ENCODE measurements at regions not wholly inside any gene's neighbourhood (a gene's known extent, or its start where the extent isn't known, plus 50 kb on each side); places are given as distances from the start of the nearest gene placed in this dataset.

DNA sequence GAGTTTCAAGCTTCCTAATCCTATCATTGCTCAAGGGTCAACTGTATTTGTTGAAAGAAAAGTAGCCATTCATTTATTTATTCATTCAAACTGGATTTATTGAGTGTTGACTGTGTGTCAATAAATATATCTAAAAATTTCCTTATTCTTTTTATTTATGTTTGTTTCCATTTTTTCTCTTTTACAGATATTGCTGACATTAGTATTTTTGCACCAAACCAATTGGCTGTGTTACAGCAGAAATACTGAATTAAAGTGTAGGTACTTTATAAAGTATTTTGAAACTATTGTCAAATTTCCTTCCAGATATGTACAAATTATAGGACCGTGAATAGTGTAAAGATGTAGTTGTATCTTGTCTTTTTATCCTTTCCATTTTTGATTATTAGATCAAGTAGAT, 692.0 kb upstream of the SLC10A2 start:
- H3K4me1 ChIP-seq (replicated peaks in 1 of 2), result no peaks in the 10 kb centered on the region
- 84 to 94% (median 90%) methylated on average over 1 of the region's 1 CpG for WGBS, 4 donors
- H3K9me3 ChIP-seq (replicated peaks in 1 of 3), result peaks cover 0 to 6% (median 0%) of the 10 kb centered on the region in 3 donors
- DNase-seq, result no peak
- no peaks in the 10 kb centered on the region for H3K36me3 ChIP-seq (replicated peaks in 1 of 2)
- TF ChIP-seq, protein P1, sequence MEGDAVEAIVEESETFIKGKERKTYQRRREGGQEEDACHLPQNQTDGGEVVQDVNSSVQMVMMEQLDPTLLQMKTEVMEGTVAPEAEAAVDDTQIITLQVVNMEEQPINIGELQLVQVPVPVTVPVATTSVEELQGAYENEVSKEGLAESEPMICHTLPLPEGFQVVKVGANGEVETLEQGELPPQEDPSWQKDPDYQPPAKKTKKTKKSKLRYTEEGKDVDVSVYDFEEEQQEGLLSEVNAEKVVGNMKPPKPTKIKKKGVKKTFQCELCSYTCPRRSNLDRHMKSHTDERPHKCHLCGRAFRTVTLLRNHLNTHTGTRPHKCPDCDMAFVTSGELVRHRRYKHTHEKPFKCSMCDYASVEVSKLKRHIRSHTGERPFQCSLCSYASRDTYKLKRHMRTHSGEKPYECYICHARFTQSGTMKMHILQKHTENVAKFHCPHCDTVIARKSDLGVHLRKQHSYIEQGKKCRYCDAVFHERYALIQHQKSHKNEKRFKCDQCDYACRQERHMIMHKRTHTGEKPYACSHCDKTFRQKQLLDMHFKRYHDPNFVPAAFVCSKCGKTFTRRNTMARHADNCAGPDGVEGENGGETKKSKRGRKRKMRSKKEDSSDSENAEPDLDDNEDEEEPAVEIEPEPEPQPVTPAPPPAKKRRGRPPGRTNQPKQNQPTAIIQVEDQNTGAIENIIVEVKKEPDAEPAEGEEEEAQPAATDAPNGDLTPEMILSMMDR (IDR thresholded peaks at IDR 0.05), result no peak
- no peak for TF ChIP-seq POLR2A (IDR thresholded peaks at IDR 0.05)
- no peak overlapping the region for H3K4me3 ChIP-seq
- H3K27me3 ChIP-seq, result no peaks in the 10 kb centered on the region
- intact Hi-C loops (cut with DNase I), result no loop called here
- H3K27ac ChIP-seq, result no peak overlapping the region

DNA sequence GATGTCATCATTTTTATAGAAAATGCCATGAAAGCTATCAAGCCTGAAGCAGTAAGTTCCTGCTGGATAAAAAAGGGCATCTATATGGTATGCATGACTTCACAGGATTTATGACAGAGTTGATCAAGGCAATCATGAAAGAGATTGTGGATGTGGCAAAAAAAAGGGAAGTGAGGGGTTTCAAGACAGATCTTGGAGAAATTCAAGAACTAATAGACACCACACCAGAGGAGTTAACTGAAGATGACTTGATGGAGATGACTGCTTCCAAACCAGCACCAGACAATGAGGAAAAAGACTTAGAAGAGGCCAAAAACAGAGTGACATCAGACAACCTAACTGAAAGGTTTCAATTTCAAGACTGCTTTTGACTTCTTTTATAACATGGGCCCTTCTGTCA, 691.1 kb upstream of the SLC10A2 start:
- no peaks in the 10 kb centered on the region for H3K4me1 ChIP-seq (replicated peaks in 1 of 2)
- no peaks in the 10 kb centered on the region for H3K27me3 ChIP-seq
- H3K27ac ChIP-seq, result no peak overlapping the region
- no peak overlapping the region for H3K4me3 ChIP-seq
- no peaks in the 10 kb centered on the region for H3K36me3 ChIP-seq (replicated peaks in 1 of 2)
- H3K9me3 ChIP-seq (replicated peaks in 1 of 3), result peaks cover 0 to 6% (median 0%) of the 10 kb centered on the region in 3 donors
- intact Hi-C loops (cut with DNase I), result no loop called here
- no peak for TF ChIP-seq POLR2A (IDR thresholded peaks at IDR 0.05)
- TF ChIP-seq, protein P1 (IDR thresholded peaks at IDR 0.05), result no peak
- DNase-seq, result no peak

DNA sequence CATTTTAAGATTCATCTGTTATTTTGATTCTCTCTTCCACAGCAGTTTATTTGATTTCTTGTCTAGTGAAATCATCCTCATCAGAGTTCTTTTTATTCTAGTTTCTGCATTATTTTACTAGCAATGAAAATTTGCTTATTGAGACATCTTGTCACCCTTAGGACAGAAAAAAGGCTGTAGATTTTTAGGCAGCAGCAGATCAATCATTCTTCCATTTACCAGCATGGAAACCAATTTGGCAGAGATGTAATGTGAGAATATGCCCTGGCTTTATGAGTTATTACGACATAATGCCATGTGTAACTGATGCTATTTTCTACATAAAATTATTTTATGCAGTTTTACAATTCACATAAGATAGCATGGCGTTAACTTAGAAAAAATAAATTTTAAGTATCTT, 688.6 kb upstream of the SLC10A2 start:
- Histone ChIP-seq H3K9me3 (replicated peaks in 1 of 3) (no peaks in the 10 kb centered on the region), H3K27me3 (no peaks in the 10 kb centered on the region), H3K27ac (no peak overlapping the region), H3K36me3 (replicated peaks in 1 of 2) (no peaks in the 10 kb centered on the region), H3K4me1 (replicated peaks in 1 of 2) (no peaks in the 10 kb centered on the region), H3K4me3 (no peak overlapping the region)
- TF ChIP-seq, protein P1 (IDR thresholded peaks at IDR 0.05), result no peak
- TF ChIP-seq POLR2A (IDR thresholded peaks at IDR 0.05), result no peak
- intact Hi-C loops (cut with DNase I), result no loop called here
- no peak for DNase-seq
- 75 to 86% (median 76%) methylated on average over 2 of the region's 2 CpGs for WGBS, 4 donors

DNA sequence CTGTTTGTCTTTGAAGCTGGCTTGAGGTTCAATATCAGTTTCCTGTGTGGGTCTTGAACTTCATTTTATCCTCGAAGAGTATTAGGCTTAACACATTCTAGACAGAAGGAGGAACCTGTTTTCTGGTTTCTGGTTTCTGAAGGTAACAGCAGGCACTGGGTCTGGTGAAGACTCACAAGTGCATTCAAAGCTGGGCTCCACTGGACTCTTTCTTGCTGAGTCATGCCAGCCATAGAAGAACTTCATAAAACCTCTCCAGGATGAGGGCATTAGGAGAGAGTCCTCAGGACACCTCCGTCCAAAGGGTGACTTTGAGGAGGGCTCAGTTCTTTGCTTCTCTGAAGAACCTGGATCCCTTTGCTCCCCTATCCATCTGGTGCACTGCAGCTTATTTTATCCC, 668.6 kb upstream of the SLC10A2 start:
- WGBS, 4 donors, result 76 to 87% (median 82%) methylated on average over 2 of the region's 2 CpGs
- no peaks in the 10 kb centered on the region for H3K36me3 ChIP-seq (replicated peaks in 1 of 2)
- H3K9me3 ChIP-seq (replicated peaks in 1 of 3), result no peaks in the 10 kb centered on the region
- H3K4me1 ChIP-seq (replicated peaks in 1 of 2), result no peaks in the 10 kb centered on the region
- DNase-seq, result no peak
- TF ChIP-seq, protein P1 (IDR thresholded peaks at IDR 0.05), result no peak
- no peak for TF ChIP-seq POLR2A (IDR thresholded peaks at IDR 0.05)
- intact Hi-C loops (cut with DNase I), result no loop called here
- no peak overlapping the region for H3K4me3 ChIP-seq
- no peaks in the 10 kb centered on the region for H3K27me3 ChIP-seq
- H3K27ac ChIP-seq, result no peak overlapping the region
